GM19240 (cell line): ENCODE measurements at regions not wholly inside any gene's neighbourhood (a gene's known extent, or its start where the extent isn't known, plus 50 kb on each side); places are given as distances from the start of the nearest gene placed in this dataset.
"Not testable (repeated sequence)": the region's sequence is repeated elsewhere in the genome, so short reads cannot be mapped to it uniquely, and the experiment has no call there.

Experiments
- DNase-seq: peaks from one replicate; pipeline ENCODE4 v3.0.0; 2011; ENCODE audit warnings: low spot score; ENCODE audit not compliant: insufficient read length

DNA sequence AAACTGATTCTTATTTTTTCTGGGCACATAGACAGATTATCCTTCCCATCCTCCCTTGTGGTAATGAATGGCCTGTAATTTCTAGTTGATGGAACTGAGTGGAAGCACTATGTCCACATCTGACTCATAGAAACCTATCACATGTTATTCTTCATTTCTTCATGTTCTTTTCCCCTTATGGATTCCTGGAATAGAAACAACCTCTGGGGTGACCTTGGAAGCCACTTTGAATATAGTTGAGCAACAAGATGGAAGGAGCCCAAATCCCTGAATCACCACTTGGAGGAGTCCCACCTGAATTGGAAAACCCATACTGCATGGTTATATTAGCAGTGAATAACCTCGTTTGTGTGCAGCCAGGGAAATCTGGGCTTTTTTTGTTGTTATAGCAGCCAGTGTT, 137.8 kb downstream of the MID1IP1 start:
- no peak for DNase-seq

- DNase-seq = no peak
Observed at GRCh38 chrX:38940547-38940946, 139.3 kb downstream of the MID1IP1 start.

DNA sequence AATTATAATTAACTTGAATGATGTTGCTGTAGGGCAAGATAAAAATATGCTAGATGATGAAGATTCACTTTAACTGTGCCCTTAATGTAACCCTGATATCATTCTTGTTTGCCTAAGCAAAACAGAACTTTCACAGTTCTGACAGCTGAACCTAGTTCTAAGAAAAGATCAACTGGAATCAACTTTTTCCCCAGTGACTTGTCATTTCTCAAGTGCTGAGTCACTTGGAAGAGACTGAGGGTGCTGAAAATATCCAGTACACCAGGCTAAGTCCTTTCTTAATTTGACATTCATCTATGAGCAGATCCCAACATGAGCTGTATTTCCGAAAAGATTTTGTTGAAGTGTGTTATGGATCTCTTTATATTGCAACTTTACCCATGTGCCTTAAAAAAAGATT, 140.4 kb downstream of the MID1IP1 start:
- no peak for DNase-seq

DNA sequence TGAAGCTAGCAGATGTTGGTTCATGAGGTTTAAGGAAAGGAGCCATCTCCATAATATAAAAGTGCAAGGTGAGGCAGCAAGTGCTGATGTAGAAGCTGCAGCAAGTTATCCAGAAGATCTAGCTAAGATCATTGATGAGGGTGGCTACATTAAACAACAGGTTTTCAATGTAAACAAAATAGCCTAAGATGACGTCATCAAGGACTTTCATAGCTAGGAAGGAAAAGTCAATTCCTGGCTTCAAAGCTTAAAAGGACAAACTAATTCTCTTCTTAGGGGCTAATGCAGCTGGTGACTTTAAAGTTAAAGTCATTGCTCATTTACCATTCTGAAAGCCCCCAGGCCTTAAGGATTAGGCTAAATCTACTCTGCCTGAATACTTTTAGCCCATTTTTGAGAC, 141.9 kb downstream of the MID1IP1 start:
- no peak for DNase-seq

GRCh38 chrX:38948046-38948445, 146.8 kb downstream of the MID1IP1 start:
- no peak for DNase-seq

- DNase-seq = no peak
Observed at GRCh38 chrX:38954520-38954919, 153.3 kb downstream of the MID1IP1 start.

DNA sequence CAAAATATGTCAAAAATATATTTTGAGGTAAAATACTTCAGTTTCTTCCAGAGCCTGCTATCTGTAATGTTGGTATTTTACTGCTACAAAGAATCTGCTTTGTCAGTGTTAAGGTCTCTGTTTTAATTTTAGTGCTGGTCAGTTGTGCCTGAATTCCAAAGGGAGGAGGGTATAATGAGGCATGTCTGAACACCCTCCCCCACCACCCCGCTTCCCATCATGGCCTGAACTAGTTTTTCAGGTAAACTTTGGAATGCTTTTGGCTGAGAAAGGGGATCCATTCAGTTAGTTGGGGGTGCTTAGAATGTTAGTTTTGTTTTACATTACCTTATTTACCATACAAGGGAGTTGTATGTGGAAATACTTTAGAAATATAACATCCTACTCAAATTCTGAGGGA, 158.5 kb downstream of the MID1IP1 start:
- no peak for DNase-seq

- DNase-seq = no peak
Observed at GRCh38 chrX:38960137-38960536, 158.9 kb downstream of the MID1IP1 start.

DNA sequence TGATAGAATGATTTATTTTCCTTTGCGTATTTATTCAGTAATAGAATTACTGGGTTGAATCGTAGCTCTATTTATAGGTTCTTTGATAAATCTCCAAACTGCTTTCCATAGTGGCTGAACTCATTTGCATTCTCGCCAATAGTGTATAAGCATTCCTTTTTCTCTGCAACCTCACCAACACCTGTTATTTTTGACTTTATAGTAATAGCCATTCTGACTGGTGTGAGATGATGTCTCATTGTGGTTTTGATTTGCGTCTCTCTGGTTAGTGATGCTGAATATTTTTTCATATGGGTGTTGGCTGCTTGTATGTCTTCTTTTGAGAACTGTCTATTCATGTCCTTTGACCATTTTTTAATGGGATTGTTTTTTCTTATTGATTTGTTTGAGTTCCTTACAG, 160.7 kb downstream of the MID1IP1 start:
- DNase-seq = no peak

GRCh38 chrX:38963244-38963643, 162.0 kb downstream of the MID1IP1 start:
- not testable (repeated sequence) for DNase-seq

- no peak for DNase-seq
Observed at GRCh38 chrX:38965888-38966287, 164.6 kb downstream of the MID1IP1 start.

GRCh38 chrX:38968344-38969216, 167.3 kb downstream of the MID1IP1 start:
- DNase-seq = no peak

GRCh38 chrX:38970074-38970473, 168.8 kb downstream of the MID1IP1 start:
- peak; percentile 14 for DNase-seq

- no peak for DNase-seq
Observed at GRCh38 chrX:38970845-38971244, 169.6 kb downstream of the MID1IP1 start.

DNA sequence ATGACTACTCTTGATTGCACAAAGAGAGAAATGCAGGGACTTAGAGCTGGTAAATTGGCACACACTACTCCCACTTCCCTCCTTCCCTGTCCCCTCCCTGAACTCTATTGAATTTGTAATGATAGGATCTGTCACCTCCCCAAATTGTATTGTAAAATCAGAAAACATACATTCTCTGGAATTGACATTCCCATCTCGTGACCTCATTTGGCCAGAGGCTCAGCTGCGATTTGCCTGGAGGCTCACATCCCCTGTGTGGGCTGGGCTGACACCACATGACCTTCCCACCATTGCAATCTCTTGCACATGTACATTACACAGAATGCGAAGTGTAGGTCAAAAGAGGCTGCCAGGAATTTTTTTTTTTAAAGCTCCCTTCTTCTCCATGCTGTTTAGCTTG, 172.1 kb downstream of the MID1IP1 start:
- no peak for DNase-seq

GRCh38 chrX:38974542-38974941, 173.3 kb downstream of the MID1IP1 start:
- no peak for DNase-seq

DNA sequence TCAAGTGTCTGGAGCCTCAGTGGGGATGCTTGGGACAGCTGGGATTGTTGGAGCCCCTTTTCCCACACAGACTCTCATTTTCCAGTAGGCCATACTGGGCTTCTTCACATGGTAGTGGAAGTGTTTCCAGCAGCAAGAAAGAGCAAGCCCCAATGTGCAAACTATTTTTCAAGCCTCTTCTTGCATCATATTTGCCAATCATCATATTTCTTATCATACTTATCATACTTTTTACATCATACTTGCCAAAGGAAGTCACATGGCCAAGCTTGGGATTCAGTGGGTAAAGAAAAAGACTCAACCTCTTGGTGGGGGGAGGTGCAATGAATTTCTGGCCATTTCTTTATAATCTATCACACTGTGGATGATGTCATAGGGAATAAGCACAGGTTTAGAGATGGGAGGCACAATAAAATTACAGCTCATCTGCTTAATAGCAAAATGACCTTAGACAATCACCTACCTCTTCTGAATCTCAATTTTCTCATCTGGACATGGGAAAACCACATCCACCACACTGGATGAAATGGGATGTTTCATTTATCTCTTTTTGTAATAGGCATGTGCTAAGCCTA, 174.2 kb downstream of the MID1IP1 start:
- no peak for DNase-seq

GRCh38 chrX:38982370-38982769, 181.1 kb downstream of the MID1IP1 start:
- no peak for DNase-seq

- DNase-seq = no peak
Observed at GRCh38 chrX:38982843-38983242, 181.6 kb downstream of the MID1IP1 start.

DNA sequence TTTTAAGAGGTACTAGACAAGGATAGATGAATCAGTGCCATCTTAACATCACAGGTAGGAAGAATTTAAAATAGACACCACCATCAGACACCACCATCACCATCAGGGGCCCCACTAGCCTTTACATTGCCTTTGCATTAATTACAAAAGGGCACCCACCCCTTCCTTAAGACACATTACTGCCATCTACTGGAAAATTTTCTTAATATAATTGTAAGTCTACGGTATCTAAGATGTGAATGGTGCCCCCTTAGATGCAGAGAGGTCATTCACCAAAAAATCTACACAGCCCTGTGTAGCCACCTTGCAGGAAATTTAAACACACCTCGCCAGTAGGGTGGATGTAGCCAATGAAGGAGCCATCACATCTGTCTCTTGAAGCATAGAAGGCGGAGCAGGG, 184.1 kb downstream of the MID1IP1 start:
- DNase-seq = peak; percentile 17

GRCh38 chrX:38985945-38986344, 184.7 kb downstream of the MID1IP1 start:
- no peak for DNase-seq

GRCh38 chrX:38986586-38986985, 185.3 kb downstream of the MID1IP1 start:
- DNase-seq = no peak

- DNase-seq = no peak
Observed at GRCh38 chrX:38987198-38987651, 186.0 kb downstream of the MID1IP1 start.
